Cardiac muscle cell (in vitro differentiated cells and primary cell): ENCODE measurements at regions not wholly inside any gene's neighbourhood (a gene's known extent, or its start where the extent isn't known, plus 50 kb on each side); places are given as distances from the start of the nearest gene placed in this dataset.

Experiments used
- DNase-seq, 2 donors: peaks; one replicate each; pipeline versions ENCODE4 v3.0.0 to v3.0.0-alpha.2; 2010 to 2017; ENCODE audit warnings: low read depth in 1 of 2, low spot score in 1 of 2
- H3K27ac ChIP-seq: fragments of 200-600 bp; sonication (generic); 2 replicates; pipeline ENCODE4 v1.5.1; 2016
- H3K27me3 ChIP-seq: fragments of 200-600 bp; sonication (generic); 2 replicates; pipeline ENCODE4 v1.6.0; 2016; ENCODE audit warnings: control low read depth
- H3K36me3 ChIP-seq: fragments of 200-600 bp; sonication (generic); 2 replicates; pipeline ENCODE4 v1.5.1; 2016; ENCODE audit warnings: control low read depth
- H3K4me1 ChIP-seq: fragments of 200-600 bp; sonication (generic); 2 replicates; pipeline ENCODE4 v1.8.1; 2017; ENCODE audit warnings: low read depth, mild to moderate bottlenecking, mixed run types
- H3K4me3 ChIP-seq: fragments of 200-600 bp; sonication (generic); 2 replicates; pipeline ENCODE4 v1.5.1; 2016; ENCODE audit warnings: mild to moderate bottlenecking
- H3K9me3 ChIP-seq: fragments of 200-600 bp; sonication (generic); 2 replicates; pipeline ENCODE4 v1.5.1; 2017; ENCODE audit warnings: low read depth, mild to moderate bottlenecking, control low read depth
- CTCF ChIP-seq: IDR thresholded peaks from 2 replicates; pipeline ENCODE4 v1.5.1; 2012; ENCODE audit warnings: low read depth, mild to moderate bottlenecking, low read length

GRCh38 chr6:51467231-51467952 is 620.0 kb downstream of the PKHD1 start:
- no peak overlapping the region for H3K4me3 ChIP-seq
- DNase-seq = no peak
- TF ChIP-seq CTCF = no peak

GRCh38 chr6:51468704-51469103 is 618.7 kb downstream of the PKHD1 start:
- DNase-seq = no peak
- Histone ChIP-seq H3K27me3 (no peaks in the 10 kb centered on the region), H3K27ac (no peak overlapping the region), H3K9me3 (no peaks in the 10 kb centered on the region), H3K4me3 (no peak overlapping the region), H3K4me1 (peaks cover 49% of the 10 kb centered on the region), H3K36me3 (no peaks in the 10 kb centered on the region)
- no peak for TF ChIP-seq CTCF

More at GRCh38 chr6:51467231-51467952, 620.0 kb downstream of the PKHD1 start:
- Histone ChIP-seq H3K9me3 (no peaks in the 10 kb centered on the region), H3K36me3 (no peaks in the 10 kb centered on the region), H3K4me1 (peaks cover 54% of the 10 kb centered on the region), H3K27ac (no peak overlapping the region), H3K27me3 (no peaks in the 10 kb centered on the region)

GRCh38 chr6:51472745-51473487 is 614.5 kb downstream of the PKHD1 start:
- Histone ChIP-seq H3K27me3 (no peaks in the 10 kb centered on the region), H3K36me3 (no peaks in the 10 kb centered on the region), H3K4me3 (no peak overlapping the region), H3K4me1 (peaks cover 10% of the 10 kb centered on the region), H3K27ac (no peak overlapping the region), H3K9me3 (no peaks in the 10 kb centered on the region)
- no peak for DNase-seq
- TF ChIP-seq CTCF = no peak

- no peaks in the 10 kb centered on the region for H3K27me3 ChIP-seq
- no peaks in the 10 kb centered on the region for H3K36me3 ChIP-seq
- TF ChIP-seq CTCF = no peak
- DNase-seq = no peak
- no peaks in the 10 kb centered on the region for H3K4me1 ChIP-seq
- no peak overlapping the region for H3K4me3 ChIP-seq
- H3K27ac ChIP-seq = no peak overlapping the region
- H3K9me3 ChIP-seq = no peaks in the 10 kb centered on the region
Measured at GRCh38 chr6:51474022-51474975, 613.1 kb downstream of the PKHD1 start.

- DNase-seq = no peak
- Histone ChIP-seq H3K36me3 (no peaks in the 10 kb centered on the region), H3K4me3 (no peak overlapping the region), H3K27me3 (no peaks in the 10 kb centered on the region), H3K27ac (no peak overlapping the region), H3K9me3 (no peaks in the 10 kb centered on the region), H3K4me1 (no peaks in the 10 kb centered on the region)
- TF ChIP-seq CTCF = no peak
Measured at GRCh38 chr6:51477711-51478311, 609.6 kb downstream of the PKHD1 start.
